SK-N-SH (cell line): ENCODE measurements at regions not wholly inside any gene's neighbourhood (a gene's known extent, or its start where the extent isn't known, plus 50 kb on each side); places are given as distances from the start of the nearest gene placed in this dataset.

Experiments
- EP300 ChIP-seq, 2 experiments: IDR thresholded peaks; 2 replicates each; pipeline versions ENCODE4 v1.4.0 to v1.6.1; 2012; ENCODE audit warnings: borderline replicate concordance in 1 of 2, low read depth in 1 of 2, low read length in 1 of 2
- EZH2phosphoT487 ChIP-seq: fragments of 200-600 bp; sonication (generic); IDR thresholded peaks from 2 replicates; pipeline ENCODE4 v1.6.1; 2017; ENCODE audit warnings: low read depth, mixed run types, mild to moderate bottlenecking, antibody characterized with exemption, moderate library complexity, borderline replicate concordance
- FOXM1 ChIP-seq: IDR thresholded peaks from 2 replicates; pipeline ENCODE4 v1.4.0; 2012; ENCODE audit warnings: low read depth, mild to moderate bottlenecking
- NFIC ChIP-seq: IDR thresholded peaks from 2 replicates; pipeline ENCODE4 v1.4.0; 2012; ENCODE audit warnings: borderline replicate concordance
- NRF1 ChIP-seq: IDR thresholded peaks from 2 replicates; pipeline ENCODE4 v1.6.1; 2012; ENCODE audit warnings: low read depth, mild to moderate bottlenecking, low read length
- POLR2AphosphoS5 ChIP-seq: IDR thresholded peaks from 2 replicates; pipeline ENCODE4 v1.6.1; 2012; ENCODE audit warnings: low read depth, low read length
- TEAD4 ChIP-seq: IDR thresholded peaks from 2 replicates; pipeline ENCODE4 v1.4.0; 2012; ENCODE audit warnings: mild to moderate bottlenecking, borderline replicate concordance; ENCODE audit not compliant: insufficient read depth
- TF ChIP-seq, protein P1 (sequence below): fragments of 200-600 bp; sonication (generic); IDR thresholded peaks from 2 replicates; pipeline ENCODE4 v1.6.1; 2017; ENCODE audit warnings: antibody characterized with exemption, mild to moderate bottlenecking, moderate library complexity
- TF ChIP-seq, protein P2 (sequence below): fragments of 150-350 bp; IDR thresholded peaks from 2 replicates; pipeline ENCODE4 v1.6.1; 2016; ENCODE audit warnings: mild to moderate bottlenecking, low read depth, low read length

DNA sequence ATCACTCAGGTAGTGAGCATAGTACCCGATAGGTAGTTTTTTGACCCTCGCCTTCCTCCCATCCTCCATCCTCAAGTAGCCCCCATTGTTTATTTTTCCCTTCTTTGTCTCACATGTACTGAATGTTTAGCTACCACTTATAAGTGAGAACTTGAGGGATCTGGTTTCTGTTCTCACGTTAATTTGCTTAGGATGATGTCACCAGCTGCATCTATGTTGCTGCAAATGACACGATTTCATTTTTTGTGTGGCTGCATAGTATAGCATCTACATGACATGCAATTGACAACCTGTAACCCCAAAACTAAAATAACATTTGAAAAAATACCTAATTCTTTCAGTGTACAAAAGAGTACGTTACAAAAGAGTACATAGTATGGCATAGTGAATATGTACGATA is 254.0 kb upstream of the NOVA1 start:
- TF ChIP-seq, protein P1, sequence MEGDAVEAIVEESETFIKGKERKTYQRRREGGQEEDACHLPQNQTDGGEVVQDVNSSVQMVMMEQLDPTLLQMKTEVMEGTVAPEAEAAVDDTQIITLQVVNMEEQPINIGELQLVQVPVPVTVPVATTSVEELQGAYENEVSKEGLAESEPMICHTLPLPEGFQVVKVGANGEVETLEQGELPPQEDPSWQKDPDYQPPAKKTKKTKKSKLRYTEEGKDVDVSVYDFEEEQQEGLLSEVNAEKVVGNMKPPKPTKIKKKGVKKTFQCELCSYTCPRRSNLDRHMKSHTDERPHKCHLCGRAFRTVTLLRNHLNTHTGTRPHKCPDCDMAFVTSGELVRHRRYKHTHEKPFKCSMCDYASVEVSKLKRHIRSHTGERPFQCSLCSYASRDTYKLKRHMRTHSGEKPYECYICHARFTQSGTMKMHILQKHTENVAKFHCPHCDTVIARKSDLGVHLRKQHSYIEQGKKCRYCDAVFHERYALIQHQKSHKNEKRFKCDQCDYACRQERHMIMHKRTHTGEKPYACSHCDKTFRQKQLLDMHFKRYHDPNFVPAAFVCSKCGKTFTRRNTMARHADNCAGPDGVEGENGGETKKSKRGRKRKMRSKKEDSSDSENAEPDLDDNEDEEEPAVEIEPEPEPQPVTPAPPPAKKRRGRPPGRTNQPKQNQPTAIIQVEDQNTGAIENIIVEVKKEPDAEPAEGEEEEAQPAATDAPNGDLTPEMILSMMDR = no peak
- TF ChIP-seq EZH2phosphoT487 = no peak
- TF ChIP-seq NFIC = no peak
- no peak for TF ChIP-seq FOXM1
- no peak for TF ChIP-seq EP300 (IDR thresholded peaks at IDR 0.05; ENCODE audit: borderline replicate concordance in 1 of 2, low read depth in 1 of 2, low read length in 1 of 2)
- TF ChIP-seq, protein P2, sequence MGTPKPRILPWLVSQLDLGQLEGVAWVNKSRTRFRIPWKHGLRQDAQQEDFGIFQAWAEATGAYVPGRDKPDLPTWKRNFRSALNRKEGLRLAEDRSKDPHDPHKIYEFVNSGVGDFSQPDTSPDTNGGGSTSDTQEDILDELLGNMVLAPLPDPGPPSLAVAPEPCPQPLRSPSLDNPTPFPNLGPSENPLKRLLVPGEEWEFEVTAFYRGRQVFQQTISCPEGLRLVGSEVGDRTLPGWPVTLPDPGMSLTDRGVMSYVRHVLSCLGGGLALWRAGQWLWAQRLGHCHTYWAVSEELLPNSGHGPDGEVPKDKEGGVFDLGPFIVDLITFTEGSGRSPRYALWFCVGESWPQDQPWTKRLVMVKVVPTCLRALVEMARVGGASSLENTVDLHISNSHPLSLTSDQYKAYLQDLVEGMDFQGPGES = no peak
- no peak for TF ChIP-seq TEAD4
- TF ChIP-seq POLR2AphosphoS5 = no peak
- TF ChIP-seq NRF1 = no peak
